ENCODE measurements at regions not wholly inside any gene's neighbourhood (a gene's known extent, or its start where the extent isn't known, plus 50 kb on each side); places are given as distances from the start of the nearest gene placed in this dataset.

DNA sequence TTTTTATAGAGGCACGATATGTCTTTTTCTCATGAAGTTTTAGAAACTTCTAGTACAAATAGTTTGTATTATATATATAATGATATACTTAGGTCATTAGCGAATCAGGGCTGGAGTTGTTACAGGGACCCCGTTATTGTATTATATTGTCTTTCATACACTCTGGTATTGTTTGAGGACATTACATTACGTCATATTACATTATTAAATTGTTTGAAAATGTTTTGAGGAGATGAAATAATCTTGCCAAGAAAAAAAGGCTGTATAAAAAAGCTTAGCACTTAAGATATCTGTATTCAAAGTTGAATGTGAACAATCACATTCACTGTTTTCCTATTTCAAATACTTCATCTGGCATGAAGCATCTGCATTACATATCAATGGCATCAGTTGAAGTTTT, 239.6 kb upstream of the ASCC3 start:
- Histone ChIP-seq H4K20me1 (replicated peaks; ENCODE audit: insufficient read depth) (no peaks in the 10 kb centered on the region), H3K79me2 (replicated peaks; ENCODE audit: insufficient read depth) (no peaks in the 10 kb centered on the region), H2AFZ (no peak overlapping the region), H3K4me1 (ENCODE audit: insufficient read depth) (peaks cover 34% of the 10 kb centered on the region), H3K36me3 (ENCODE audit: insufficient read depth) (no peaks in the 10 kb centered on the region), H3K27me3 (ENCODE audit: insufficient read depth) (no peaks in the 10 kb centered on the region), H3K4me3 (no peak overlapping the region), H3K4me2 (no peak overlapping the region), H3K9me2 (ENCODE audit: insufficient read depth) (no peaks in the 10 kb centered on the region), H3K27ac (ENCODE audit: low read depth) (no peak overlapping the region), H3F3A (replicated peaks; ENCODE audit: low read depth) (no peaks in the 10 kb centered on the region)
- DNase-seq (ENCODE audit: low spot score), result no peak
- Mint-ChIP-seq H3K9me3 (no peaks in the 10 kb centered on the region), H3K27me3 (ENCODE audit: insufficient read depth, low read depth, poor library complexity) (no peaks in the 10 kb centered on the region), H3K27ac (no peak overlapping the region), H3K4me1 (peaks cover 23% of the 10 kb centered on the region; the same call in 2 of the 3 replicates), H3K36me3 (ENCODE audit: low read depth) (no peaks in the 10 kb centered on the region), H3K4me3 (no peak overlapping the region)
- TF ChIP-seq STAT1 (IDR thresholded peaks at IDR 0.05; ENCODE audit: unreplicated experiment) (no peak), EZH2 (IDR thresholded peaks at IDR 0.05; ENCODE audit: low read depth, unreplicated experiment) (no peak), ZNF331 (CRISPR knock-in tag; IDR thresholded peaks at IDR 0.05; ENCODE audit: low read depth) (no peak), CREB1 (CRISPR knock-in tag; IDR thresholded peaks at IDR 0.05; ENCODE audit: low read depth) (no peak), EZH2phosphoT487 (IDR thresholded peaks at IDR 0.05; ENCODE audit: unreplicated experiment) (no peak), NANOG (IDR thresholded peaks at IDR 0.05; ENCODE audit: borderline replicate concordance) (no peak), POLR2AphosphoS5 (IDR thresholded peaks at IDR 0.05; ENCODE audit: low read depth) (no peak), JUNB (IDR thresholded peaks at IDR 0.05; ENCODE audit: unreplicated experiment) (no peak), ZNF114 (CRISPR knock-in tag; IDR thresholded peaks at IDR 0.05) (no peak)
- TF ChIP-seq, protein P1, sequence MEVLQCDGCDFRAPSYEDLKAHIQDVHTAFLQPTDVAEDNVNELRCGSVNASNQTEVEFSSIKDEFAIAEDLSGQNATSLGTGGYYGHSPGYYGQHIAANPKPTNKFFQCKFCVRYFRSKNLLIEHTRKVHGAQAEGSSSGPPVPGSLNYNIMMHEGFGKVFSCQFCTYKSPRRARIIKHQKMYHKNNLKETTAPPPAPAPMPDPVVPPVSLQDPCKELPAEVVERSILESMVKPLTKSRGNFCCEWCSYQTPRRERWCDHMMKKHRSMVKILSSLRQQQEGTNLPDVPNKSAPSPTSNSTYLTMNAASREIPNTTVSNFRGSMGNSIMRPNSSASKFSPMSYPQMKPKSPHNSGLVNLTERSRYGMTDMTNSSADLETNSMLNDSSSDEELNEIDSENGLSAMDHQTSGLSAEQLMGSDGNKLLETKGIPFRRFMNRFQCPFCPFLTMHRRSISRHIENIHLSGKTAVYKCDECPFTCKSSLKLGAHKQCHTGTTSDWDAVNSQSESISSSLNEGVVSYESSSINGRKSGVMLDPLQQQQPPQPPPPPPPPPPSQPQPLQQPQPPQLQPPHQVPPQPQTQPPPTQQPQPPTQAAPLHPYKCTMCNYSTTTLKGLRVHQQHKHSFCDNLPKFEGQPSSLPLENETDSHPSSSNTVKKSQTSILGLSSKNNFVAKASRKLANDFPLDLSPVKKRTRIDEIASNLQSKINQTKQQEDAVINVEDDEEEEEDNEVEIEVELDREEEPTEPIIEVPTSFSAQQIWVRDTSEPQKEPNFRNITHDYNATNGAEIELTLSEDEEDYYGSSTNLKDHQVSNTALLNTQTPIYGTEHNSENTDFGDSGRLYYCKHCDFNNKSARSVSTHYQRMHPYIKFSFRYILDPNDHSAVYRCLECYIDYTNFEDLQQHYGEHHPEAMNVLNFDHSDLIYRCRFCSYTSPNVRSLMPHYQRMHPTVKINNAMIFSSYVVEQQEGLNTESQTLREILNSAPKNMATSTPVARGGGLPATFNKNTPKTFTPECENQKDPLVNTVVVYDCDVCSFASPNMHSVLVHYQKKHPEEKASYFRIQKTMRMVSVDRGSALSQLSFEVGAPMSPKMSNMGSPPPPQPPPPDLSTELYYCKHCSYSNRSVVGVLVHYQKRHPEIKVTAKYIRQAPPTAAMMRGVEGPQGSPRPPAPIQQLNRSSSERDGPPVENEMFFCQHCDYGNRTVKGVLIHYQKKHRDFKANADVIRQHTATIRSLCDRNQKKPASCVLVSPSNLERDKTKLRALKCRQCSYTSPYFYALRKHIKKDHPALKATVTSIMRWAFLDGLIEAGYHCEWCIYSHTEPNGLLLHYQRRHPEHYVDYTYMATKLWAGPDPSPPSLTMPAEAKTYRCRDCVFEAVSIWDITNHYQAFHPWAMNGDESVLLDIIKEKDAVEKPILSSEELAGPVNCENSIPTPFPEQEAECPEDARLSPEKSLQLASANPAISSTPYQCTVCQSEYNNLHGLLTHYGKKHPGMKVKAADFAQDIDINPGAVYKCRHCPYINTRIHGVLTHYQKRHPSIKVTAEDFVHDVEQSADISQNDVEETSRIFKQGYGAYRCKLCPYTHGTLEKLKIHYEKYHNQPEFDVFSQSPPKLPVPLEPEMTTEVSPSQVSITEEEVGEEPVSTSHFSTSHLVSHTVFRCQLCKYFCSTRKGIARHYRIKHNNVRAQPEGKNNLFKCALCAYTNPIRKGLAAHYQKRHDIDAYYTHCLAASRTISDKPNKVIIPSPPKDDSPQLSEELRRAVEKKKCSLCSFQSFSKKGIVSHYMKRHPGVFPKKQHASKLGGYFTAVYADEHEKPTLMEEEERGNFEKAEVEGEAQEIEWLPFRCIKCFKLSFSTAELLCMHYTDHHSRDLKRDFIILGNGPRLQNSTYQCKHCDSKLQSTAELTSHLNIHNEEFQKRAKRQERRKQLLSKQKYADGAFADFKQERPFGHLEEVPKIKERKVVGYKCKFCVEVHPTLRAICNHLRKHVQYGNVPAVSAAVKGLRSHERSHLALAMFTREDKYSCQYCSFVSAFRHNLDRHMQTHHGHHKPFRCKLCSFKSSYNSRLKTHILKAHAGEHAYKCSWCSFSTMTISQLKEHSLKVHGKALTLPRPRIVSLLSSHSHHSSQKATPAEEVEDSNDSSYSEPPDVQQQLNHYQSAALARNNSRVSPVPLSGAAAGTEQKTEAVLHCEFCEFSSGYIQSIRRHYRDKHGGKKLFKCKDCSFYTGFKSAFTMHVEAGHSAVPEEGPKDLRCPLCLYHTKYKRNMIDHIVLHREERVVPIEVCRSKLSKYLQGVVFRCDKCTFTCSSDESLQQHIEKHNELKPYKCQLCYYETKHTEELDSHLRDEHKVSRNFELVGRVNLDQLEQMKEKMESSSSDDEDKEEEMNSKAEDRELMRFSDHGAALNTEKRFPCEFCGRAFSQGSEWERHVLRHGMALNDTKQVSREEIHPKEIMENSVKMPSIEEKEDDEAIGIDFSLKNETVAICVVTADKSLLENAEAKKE (CRISPR knock-in tag; IDR thresholded peaks at IDR 0.05), result no peak
- TF ChIP-seq, protein P2, sequence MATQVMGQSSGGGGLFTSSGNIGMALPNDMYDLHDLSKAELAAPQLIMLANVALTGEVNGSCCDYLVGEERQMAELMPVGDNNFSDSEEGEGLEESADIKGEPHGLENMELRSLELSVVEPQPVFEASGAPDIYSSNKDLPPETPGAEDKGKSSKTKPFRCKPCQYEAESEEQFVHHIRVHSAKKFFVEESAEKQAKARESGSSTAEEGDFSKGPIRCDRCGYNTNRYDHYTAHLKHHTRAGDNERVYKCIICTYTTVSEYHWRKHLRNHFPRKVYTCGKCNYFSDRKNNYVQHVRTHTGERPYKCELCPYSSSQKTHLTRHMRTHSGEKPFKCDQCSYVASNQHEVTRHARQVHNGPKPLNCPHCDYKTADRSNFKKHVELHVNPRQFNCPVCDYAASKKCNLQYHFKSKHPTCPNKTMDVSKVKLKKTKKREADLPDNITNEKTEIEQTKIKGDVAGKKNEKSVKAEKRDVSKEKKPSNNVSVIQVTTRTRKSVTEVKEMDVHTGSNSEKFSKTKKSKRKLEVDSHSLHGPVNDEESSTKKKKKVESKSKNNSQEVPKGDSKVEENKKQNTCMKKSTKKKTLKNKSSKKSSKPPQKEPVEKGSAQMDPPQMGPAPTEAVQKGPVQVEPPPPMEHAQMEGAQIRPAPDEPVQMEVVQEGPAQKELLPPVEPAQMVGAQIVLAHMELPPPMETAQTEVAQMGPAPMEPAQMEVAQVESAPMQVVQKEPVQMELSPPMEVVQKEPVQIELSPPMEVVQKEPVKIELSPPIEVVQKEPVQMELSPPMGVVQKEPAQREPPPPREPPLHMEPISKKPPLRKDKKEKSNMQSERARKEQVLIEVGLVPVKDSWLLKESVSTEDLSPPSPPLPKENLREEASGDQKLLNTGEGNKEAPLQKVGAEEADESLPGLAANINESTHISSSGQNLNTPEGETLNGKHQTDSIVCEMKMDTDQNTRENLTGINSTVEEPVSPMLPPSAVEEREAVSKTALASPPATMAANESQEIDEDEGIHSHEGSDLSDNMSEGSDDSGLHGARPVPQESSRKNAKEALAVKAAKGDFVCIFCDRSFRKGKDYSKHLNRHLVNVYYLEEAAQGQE (IDR thresholded peaks at IDR 0.05; ENCODE audit: unreplicated experiment), result no peak
- TF ChIP-seq, protein P3, sequence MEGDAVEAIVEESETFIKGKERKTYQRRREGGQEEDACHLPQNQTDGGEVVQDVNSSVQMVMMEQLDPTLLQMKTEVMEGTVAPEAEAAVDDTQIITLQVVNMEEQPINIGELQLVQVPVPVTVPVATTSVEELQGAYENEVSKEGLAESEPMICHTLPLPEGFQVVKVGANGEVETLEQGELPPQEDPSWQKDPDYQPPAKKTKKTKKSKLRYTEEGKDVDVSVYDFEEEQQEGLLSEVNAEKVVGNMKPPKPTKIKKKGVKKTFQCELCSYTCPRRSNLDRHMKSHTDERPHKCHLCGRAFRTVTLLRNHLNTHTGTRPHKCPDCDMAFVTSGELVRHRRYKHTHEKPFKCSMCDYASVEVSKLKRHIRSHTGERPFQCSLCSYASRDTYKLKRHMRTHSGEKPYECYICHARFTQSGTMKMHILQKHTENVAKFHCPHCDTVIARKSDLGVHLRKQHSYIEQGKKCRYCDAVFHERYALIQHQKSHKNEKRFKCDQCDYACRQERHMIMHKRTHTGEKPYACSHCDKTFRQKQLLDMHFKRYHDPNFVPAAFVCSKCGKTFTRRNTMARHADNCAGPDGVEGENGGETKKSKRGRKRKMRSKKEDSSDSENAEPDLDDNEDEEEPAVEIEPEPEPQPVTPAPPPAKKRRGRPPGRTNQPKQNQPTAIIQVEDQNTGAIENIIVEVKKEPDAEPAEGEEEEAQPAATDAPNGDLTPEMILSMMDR (conservative IDR thresholded peaks at IDR 0.05; ENCODE audit: low read depth in 2 of 2), result no peak
- ATAC-seq, result no peak
